ENCODE measurements at regions not wholly inside any gene's neighbourhood (a gene's known extent, or its start where the extent isn't known, plus 50 kb on each side); places are given as distances from the start of the nearest gene placed in this dataset.

DNA sequence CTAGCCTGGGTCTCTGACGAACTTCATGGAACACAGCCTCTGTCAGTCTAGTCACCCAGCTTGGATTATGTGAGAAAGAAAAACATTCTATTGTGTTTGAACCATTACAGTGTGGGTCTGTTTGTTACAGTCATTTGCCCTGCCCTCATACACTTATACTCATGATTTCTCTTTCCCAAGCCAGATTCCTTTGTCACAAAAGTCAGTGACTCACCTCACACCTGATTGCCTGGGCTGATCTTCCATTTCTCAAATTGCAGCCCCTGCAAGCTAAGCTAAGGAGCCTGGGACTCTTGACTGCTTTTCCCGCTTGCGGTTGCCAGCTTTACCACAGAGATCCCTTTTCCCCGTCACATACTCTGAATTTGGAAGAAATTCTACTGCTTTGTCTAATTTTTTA is 395.9 kb downstream of the SAMD5 start:
- Histone ChIP-seq H3K4me3 (replicated peaks; ENCODE audit: insufficient read depth, low read length) (no peak overlapping the region), H3K27me3 (ENCODE audit: insufficient read depth, poor library complexity, severe bottlenecking) (no peaks in the 10 kb centered on the region), H3K27ac (replicated peaks) (no peak overlapping the region)
- TF ChIP-seq, protein P1, sequence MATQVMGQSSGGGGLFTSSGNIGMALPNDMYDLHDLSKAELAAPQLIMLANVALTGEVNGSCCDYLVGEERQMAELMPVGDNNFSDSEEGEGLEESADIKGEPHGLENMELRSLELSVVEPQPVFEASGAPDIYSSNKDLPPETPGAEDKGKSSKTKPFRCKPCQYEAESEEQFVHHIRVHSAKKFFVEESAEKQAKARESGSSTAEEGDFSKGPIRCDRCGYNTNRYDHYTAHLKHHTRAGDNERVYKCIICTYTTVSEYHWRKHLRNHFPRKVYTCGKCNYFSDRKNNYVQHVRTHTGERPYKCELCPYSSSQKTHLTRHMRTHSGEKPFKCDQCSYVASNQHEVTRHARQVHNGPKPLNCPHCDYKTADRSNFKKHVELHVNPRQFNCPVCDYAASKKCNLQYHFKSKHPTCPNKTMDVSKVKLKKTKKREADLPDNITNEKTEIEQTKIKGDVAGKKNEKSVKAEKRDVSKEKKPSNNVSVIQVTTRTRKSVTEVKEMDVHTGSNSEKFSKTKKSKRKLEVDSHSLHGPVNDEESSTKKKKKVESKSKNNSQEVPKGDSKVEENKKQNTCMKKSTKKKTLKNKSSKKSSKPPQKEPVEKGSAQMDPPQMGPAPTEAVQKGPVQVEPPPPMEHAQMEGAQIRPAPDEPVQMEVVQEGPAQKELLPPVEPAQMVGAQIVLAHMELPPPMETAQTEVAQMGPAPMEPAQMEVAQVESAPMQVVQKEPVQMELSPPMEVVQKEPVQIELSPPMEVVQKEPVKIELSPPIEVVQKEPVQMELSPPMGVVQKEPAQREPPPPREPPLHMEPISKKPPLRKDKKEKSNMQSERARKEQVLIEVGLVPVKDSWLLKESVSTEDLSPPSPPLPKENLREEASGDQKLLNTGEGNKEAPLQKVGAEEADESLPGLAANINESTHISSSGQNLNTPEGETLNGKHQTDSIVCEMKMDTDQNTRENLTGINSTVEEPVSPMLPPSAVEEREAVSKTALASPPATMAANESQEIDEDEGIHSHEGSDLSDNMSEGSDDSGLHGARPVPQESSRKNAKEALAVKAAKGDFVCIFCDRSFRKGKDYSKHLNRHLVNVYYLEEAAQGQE (IDR thresholded peaks at IDR 0.05; ENCODE audit: insufficient replicate concordance, low read depth): no peak
- TF ChIP-seq, protein P2, sequence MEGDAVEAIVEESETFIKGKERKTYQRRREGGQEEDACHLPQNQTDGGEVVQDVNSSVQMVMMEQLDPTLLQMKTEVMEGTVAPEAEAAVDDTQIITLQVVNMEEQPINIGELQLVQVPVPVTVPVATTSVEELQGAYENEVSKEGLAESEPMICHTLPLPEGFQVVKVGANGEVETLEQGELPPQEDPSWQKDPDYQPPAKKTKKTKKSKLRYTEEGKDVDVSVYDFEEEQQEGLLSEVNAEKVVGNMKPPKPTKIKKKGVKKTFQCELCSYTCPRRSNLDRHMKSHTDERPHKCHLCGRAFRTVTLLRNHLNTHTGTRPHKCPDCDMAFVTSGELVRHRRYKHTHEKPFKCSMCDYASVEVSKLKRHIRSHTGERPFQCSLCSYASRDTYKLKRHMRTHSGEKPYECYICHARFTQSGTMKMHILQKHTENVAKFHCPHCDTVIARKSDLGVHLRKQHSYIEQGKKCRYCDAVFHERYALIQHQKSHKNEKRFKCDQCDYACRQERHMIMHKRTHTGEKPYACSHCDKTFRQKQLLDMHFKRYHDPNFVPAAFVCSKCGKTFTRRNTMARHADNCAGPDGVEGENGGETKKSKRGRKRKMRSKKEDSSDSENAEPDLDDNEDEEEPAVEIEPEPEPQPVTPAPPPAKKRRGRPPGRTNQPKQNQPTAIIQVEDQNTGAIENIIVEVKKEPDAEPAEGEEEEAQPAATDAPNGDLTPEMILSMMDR (IDR thresholded peaks at IDR 0.05; ENCODE audit: insufficient read depth, low read length): no peak
- TF ChIP-seq GABPA (IDR thresholded peaks at IDR 0.05; ENCODE audit: low read depth) (no peak), POLR2AphosphoS5 (IDR thresholded peaks at IDR 0.05; ENCODE audit: low read depth) (no peak), SPI1 (IDR thresholded peaks at IDR 0.05; ENCODE audit: borderline replicate concordance, low read depth) (no peak)
- DNase-seq (ENCODE audit: low read depth in 1 of 2, low spot score in 1 of 2): no peak

DNA sequence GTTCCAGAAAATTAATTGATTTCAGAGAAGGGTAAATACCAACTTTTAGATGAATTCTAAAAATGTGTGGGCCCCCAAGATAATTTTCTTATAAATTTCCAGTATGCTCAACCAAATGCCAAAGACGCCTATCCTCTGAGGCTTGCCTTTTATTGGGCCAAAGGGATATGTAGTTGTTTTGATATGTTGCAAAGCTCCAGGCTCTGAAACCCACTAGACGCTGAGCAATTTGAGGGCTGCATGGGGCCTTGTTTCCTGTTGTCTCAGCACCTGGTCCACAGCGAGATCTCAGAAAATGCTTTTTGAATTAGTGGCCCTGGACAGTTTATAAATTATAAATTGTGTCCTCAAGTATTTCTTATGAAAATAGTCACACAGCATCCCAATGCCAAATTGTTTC is 397.2 kb downstream of the SAMD5 start:
- TF ChIP-seq, protein P1 (IDR thresholded peaks at IDR 0.05; ENCODE audit: insufficient replicate concordance, low read depth): no peak
- TF ChIP-seq, protein P2 (IDR thresholded peaks at IDR 0.05; ENCODE audit: insufficient read depth, low read length): no peak
- TF ChIP-seq GABPA (IDR thresholded peaks at IDR 0.05; ENCODE audit: low read depth) (no peak), SPI1 (IDR thresholded peaks at IDR 0.05; ENCODE audit: borderline replicate concordance, low read depth) (no peak), POLR2AphosphoS5 (IDR thresholded peaks at IDR 0.05; ENCODE audit: low read depth) (no peak)
- H3K27me3 ChIP-seq (ENCODE audit: insufficient read depth, poor library complexity, severe bottlenecking): no peaks in the 10 kb centered on the region
- no peak overlapping the region for H3K4me3 ChIP-seq (replicated peaks; ENCODE audit: insufficient read depth, low read length)
- no peak overlapping the region for H3K27ac ChIP-seq (replicated peaks)
- DNase-seq (ENCODE audit: low read depth in 1 of 2, low spot score in 1 of 2): no peak

DNA sequence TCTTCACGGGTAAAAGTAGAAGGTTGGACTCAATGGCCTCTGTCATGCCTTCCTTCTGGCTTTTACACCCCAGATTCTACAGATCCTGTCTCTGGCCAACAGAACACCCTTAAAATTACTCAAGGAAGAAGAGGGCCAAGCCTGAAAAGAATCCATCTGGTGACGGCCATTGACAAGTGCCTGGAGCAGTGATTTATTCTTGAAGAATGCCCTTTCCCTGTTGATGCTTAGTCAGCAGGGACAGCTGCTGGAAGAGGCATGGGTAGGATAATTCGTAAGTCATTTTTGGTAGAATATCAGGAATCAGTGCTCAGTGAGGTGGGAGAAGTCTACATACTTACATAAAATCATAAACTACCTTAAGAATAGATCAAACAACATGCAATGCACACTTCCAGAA is 397.9 kb downstream of the SAMD5 start:
- no peak overlapping the region for H3K4me3 ChIP-seq (replicated peaks; ENCODE audit: insufficient read depth, low read length)
- H3K27me3 ChIP-seq (ENCODE audit: insufficient read depth, poor library complexity, severe bottlenecking): no peaks in the 10 kb centered on the region
- no peak overlapping the region for H3K27ac ChIP-seq (replicated peaks)
- no peak for DNase-seq (ENCODE audit: low read depth in 1 of 2, low spot score in 1 of 2)
- TF ChIP-seq GABPA (IDR thresholded peaks at IDR 0.05; ENCODE audit: low read depth): no peak
- no peak for TF ChIP-seq SPI1 (IDR thresholded peaks at IDR 0.05; ENCODE audit: borderline replicate concordance, low read depth)
- TF ChIP-seq, protein P1 (IDR thresholded peaks at IDR 0.05; ENCODE audit: insufficient replicate concordance, low read depth): no peak
- TF ChIP-seq, protein P2 (IDR thresholded peaks at IDR 0.05; ENCODE audit: insufficient read depth, low read length): no peak
- TF ChIP-seq POLR2AphosphoS5 (IDR thresholded peaks at IDR 0.05; ENCODE audit: low read depth): no peak

Data from HL-60 (cell line).